HG03025 (cell line): ENCODE measurements at regions not wholly inside any gene's neighbourhood (a gene's known extent, or its start where the extent isn't known, plus 50 kb on each side); places are given as distances from the start of the nearest gene placed in this dataset.
A peak's percentile ranks its signal among the peaks of the same experiment; 100 is the strongest.
"Not testable (repeated sequence)": the region's sequence is repeated elsewhere in the genome, so short reads cannot be mapped to it uniquely, and the experiment has no call there.

Source experiments
- ATAC-seq: cut with Tn5 transposase; IDR thresholded peaks from one replicate; pipeline ENCODE4 v1.9.1; 2021; ENCODE audit warnings: mild to moderate bottlenecking, moderate library complexity; ENCODE audit not compliant: unreplicated experiment, low FRiP score

GRCh38 chr5:106523852-106524251 is 1146.9 kb downstream of the EFNA5 start:
- ATAC-seq: no peak

- ATAC-seq: no peak
Observed at GRCh38 chr5:106522296-106522695, 1148.4 kb downstream of the EFNA5 start.

DNA sequence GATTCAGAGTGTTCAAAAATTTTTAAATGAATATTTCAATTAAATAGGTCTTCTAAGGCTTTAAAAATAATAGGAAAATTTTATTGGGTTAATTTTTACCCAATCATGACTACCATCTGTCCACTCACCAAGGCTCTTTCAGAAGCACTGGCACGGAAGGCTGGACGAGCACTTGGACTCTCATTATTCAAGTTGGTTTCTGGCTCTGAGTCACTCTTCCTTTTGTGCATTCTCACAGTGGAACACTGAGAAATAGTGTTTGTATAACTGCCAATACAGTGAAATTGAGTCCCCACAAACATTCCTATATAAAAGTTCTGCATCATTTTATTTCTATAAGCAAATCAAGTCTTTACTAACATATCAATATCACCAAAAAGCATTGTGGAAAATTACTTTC is 1149.0 kb downstream of the EFNA5 start:
- no peak for ATAC-seq

GRCh38 chr5:106510321-106510720 is 1160.4 kb downstream of the EFNA5 start:
- no peak for ATAC-seq

- ATAC-seq: no peak
Observed at GRCh38 chr5:106508894-106509293, 1161.8 kb downstream of the EFNA5 start.

DNA sequence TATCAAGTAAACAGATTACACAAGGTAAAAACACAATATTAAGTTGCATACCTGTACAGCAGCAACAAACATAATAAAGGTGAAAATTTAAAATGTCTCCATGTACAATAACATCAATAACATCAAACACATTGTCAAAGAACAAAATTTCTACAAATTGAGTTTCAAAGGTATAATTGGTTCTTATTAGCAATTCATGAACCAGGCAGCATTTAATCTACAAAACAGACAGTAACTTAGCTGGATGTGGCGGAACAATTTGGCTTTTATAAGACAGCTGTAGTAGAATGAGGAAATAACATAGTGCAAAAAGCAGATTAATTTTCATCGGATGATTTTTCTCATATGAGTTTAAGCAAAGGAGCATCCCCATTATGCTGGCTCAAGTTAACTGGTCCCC is 1176.8 kb downstream of the EFNA5 start:
- ATAC-seq: no peak

GRCh38 chr5:106489004-106489403 is 1181.7 kb downstream of the EFNA5 start:
- no peak for ATAC-seq

- no peak for ATAC-seq
Observed at GRCh38 chr5:106488407-106488806, 1182.3 kb downstream of the EFNA5 start.

DNA sequence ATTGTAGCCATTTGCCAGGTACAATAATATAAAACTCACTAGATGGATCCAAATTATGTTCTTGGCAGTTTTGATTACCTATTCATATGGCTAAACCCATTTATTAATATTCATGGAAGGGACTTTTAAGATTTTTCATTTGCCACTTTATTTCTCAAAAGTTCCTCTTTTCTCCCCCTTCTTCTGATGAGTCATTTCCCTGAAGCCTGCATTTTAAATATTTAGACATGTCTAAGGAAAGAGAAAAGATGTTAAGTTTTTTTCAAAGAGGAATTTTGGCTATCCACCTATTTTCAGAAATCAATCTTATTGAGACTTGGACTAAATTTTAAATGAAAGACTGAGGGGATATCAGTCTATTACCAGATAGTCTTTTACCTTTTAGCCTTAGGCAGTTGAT is 1189.4 kb downstream of the EFNA5 start:
- ATAC-seq: no peak

DNA sequence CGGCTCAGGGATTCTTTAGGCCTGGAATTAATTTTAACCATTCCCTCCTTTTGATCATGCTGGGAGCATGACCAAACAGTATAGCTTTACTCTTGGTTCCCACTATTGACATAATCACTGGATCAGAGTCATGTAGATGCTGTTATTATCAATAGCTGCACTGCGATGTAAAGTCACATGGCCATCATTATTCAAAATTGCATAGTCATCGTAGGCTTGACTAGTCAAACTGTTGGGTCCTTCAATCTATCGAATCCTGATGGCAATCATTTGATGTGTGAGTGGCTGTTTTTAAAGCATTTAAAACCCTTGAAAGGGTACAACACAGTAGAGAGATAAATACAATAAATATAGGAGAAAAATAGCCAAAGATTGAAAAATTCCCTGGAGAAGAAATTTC is 1194.1 kb downstream of the EFNA5 start:
- ATAC-seq: no peak

DNA sequence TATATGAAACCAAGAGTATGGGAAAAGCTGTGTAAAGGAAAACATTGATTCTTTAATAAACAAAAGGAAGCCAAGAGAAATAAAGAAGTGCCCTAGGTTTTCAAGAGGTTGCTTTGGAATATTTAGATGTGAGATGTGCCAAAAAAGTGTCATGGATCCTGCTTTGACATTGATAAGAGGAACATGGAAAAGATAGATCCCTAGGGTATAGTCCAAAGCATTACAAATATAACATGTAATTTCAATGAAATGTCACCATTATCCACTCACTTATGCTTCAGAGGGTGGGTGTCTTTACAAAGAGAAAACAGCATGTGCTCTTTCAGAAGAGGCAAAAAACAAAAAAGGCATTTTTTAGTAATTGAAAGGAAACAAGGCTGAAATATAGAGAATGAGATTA is 1196.7 kb downstream of the EFNA5 start:
- no peak for ATAC-seq

GRCh38 chr5:106459541-106459940 is 1211.2 kb downstream of the EFNA5 start:
- no peak for ATAC-seq

- no peak for ATAC-seq
Observed at GRCh38 chr5:106454651-106455415, 1215.9 kb downstream of the EFNA5 start.

GRCh38 chr5:106454050-106454449 is 1216.7 kb downstream of the EFNA5 start:
- ATAC-seq: no peak

DNA sequence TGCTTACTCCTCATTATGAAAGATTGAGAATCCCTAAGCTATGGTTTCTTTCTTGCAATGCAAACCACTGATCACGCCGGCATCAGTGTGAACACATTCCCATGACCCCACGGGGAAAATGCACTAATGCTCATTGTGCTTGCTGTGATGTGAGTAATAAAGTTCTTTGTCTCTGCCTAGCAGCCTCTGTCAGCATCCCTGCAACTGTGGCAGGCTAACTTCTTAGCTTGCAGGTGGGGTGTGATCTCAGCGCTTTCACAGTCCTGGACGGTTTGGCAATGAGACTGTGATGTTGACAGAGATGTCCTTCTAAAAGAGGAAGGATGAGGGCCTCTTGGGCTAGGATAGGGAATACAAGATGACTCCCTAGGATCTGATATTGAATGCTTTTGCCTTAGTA is 1218.7 kb downstream of the EFNA5 start:
- ATAC-seq: no peak

DNA sequence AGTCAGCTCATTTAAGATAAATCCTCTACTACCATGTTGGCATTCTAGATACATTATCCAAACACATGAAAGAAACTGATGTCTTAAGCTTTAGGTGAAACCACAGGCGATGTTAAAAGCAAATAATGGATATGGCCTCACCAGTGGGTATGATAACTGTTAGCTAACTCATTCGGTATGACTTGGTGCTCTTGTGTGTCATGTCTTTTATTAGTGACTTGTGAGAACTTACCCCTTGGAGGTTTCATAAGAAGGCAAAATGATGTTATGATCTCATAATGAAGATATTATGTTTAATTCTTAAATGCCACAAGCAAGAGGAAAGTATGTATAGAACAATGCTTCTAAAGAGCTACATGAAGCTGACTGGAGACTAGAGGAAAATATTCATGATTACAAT is 1227.0 kb downstream of the EFNA5 start:
- ATAC-seq: no peak

- no peak for ATAC-seq
Observed at GRCh38 chr5:106435185-106435584, 1235.6 kb downstream of the EFNA5 start.

DNA sequence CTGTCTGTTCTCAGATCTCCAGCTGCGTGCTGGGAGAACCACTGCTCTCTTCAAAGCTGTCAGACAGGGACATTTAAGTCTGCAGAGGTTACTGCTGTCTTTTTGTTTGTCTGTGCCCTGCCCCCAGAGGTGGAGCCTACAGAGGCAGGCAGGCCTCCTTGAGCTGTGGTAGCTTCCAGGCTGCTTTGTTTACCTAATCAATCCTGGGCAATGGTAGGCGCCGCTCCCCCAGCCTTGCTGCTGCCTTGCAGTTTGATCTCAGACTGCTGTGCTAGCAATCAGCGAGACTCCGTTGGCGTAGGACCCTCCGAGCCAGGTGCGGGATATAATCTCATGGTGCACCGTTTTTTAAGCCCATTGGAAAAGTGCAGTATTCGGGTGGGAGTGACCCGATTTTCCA is 1240.0 kb downstream of the EFNA5 start:
- ATAC-seq: not testable (repeated sequence)

DNA sequence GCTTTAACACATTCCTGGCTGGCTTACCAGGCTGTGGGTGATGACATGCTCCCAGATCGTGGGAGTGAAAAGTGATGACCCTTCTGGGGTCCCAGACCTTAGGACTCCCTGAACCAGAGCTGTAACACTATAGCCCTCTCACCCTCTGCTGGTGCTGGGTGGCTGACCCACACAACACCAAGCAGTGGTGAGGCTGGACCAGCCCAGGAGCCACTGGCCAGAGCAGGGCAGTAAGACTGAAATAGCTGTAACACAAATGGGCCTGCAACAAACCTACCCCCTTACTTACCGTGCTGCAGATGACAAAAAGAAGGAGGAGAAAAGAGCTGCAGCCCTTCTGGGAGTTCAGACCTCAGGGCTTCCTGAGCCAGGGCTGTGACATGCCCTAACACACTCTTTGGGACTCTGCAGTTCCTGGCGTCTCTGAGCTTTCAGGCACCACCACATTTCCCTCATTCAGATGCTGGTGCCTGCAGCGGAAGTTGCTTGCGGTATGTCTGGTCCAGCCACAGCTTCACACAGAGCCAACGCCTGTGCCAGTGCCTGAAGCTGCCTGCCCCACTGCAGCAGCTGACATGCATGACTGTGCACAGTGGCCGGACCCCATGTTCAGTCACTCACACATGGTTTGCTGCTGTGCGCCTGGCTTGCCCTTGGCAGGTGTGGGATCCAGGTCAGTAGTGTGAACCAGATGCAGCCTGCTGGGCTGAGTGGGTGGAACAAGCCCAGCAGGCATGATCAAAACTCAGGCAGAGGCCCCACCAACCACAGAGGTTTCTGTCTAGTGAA is 1247.4 kb downstream of the EFNA5 start:
- ATAC-seq: peak; percentile 41

GRCh38 chr5:106420102-106420501 is 1250.6 kb downstream of the EFNA5 start:
- no peak for ATAC-seq

DNA sequence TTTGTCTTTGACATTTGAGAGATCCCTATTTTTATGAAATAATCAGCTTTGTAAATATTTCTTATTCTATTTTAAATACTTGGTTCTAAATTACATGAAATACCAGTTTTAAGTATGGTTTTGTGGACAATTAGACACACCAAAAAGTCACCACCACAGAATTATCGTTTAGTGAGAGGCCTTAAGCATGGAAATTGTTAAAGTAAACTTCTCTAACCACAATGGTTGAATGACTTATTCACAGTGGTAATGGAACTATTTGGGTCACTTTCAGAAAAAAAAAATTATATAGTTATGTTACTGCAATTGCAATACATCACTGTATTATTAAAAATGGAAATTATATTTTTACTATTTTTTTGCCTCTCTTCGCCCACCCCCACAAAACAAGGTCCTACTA is 1252.5 kb downstream of the EFNA5 start:
- ATAC-seq: no peak

DNA sequence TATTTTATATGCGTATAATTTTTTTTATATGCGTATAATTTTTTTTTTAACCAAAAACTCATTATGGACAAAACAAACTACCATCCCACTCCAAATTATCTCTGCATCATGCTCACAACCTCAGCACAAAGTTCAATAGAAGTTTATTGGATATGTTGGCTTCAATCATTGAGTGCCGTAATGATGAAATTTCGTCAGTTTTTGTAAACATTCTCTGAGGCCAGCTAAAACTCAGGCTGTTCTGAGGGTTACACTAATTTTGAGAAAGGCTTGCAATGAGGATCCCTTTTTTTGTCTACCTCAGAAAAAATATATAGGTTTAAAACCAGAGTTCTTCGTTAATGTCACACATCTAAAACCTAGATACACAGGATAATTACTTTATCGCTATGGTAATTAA is 1253.2 kb downstream of the EFNA5 start:
- no peak for ATAC-seq
